ENCODE measurements at regions not wholly inside any gene's neighbourhood (a gene's known extent, or its start where the extent isn't known, plus 50 kb on each side); places are given as distances from the start of the nearest gene placed in this dataset.

DNA sequence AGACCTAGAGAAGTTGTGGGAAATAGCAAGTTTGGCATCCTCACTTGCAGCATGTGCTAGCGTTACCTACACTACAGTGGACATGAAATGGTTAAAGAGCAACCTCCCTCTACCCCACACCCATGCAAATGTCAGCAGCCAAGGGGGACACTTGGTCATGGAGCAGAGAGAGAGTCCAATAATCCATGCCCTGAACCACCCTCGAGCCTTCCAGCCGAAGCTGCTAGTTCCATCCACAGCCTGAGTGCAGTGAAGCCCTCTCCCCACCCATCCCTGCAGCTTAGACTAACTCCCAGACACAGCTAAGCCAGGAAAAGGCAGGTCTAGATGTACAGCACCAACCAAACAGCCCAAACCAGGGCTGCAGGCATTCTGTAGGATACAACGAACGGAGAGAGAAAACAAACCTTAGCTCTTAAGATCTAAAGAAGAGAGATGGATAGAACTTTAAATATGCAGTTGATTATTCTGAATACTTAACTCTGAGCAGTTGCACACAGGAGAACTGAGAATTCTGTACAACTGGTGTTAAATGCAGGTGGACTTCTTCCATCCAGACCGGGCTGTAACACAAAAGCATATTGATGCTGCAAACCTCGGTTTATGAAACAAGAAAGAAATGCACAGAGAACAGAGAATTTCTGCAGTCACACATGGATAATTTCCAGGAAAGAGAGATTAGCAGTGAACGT lies 93.8 kb downstream of the SALL1 start:
- no peak overlapping the region for H3K27ac ChIP-seq (ENCODE audit: insufficient read depth, low read depth, low read length)
- ChIA-PET POLR2A (no interaction called here), CTCF (no interaction called here)
- no peak for FAIRE-seq
- dilution Hi-C loops (cut with MboI; ENCODE audit: extremely low pct_ligation_motif_present, low sequenced_read_pairs): no loop called here
- H2AFZ ChIP-seq (ENCODE audit: low read depth, low read length): no peak overlapping the region
- TF ChIP-seq JUN (IDR thresholded peaks at IDR 0.05; ENCODE audit: borderline replicate concordance, insufficient read depth, insufficient read length, low read depth): no peak
- no peak for TF ChIP-seq GATA2 (IDR thresholded peaks at IDR 0.05; ENCODE audit: insufficient read depth, insufficient read length, low read depth, low read length)
- TF ChIP-seq MYC (IDR thresholded peaks at IDR 0.05; ENCODE audit: low read depth, low read length): no peak
- no peak for TF ChIP-seq EZH2 (IDR thresholded peaks at IDR 0.05; ENCODE audit: borderline replicate concordance, low read depth, low read length, severe bottlenecking)
- no peak for TF ChIP-seq FOS (IDR thresholded peaks at IDR 0.05; ENCODE audit: borderline replicate concordance, insufficient read depth, low read length)
- TF ChIP-seq, protein P1, sequence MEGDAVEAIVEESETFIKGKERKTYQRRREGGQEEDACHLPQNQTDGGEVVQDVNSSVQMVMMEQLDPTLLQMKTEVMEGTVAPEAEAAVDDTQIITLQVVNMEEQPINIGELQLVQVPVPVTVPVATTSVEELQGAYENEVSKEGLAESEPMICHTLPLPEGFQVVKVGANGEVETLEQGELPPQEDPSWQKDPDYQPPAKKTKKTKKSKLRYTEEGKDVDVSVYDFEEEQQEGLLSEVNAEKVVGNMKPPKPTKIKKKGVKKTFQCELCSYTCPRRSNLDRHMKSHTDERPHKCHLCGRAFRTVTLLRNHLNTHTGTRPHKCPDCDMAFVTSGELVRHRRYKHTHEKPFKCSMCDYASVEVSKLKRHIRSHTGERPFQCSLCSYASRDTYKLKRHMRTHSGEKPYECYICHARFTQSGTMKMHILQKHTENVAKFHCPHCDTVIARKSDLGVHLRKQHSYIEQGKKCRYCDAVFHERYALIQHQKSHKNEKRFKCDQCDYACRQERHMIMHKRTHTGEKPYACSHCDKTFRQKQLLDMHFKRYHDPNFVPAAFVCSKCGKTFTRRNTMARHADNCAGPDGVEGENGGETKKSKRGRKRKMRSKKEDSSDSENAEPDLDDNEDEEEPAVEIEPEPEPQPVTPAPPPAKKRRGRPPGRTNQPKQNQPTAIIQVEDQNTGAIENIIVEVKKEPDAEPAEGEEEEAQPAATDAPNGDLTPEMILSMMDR (IDR thresholded peaks at IDR 0.05; ENCODE audit: extremely low read depth in 1 of 2, insufficient read depth in 1 of 2, low read depth in 1 of 2, low read length in 2 of 2): no peak
- TF ChIP-seq, protein P2, sequence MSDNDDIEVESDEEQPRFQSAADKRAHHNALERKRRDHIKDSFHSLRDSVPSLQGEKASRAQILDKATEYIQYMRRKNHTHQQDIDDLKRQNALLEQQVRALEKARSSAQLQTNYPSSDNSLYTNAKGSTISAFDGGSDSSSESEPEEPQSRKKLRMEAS (IDR thresholded peaks at IDR 0.05; ENCODE audit: insufficient read depth, insufficient read length): no peak
- no peak for TF ChIP-seq POLR2A (IDR thresholded peaks at IDR 0.05; ENCODE audit: low read depth, low read length)
- no peak for TF ChIP-seq POLR2AphosphoS5 (IDR thresholded peaks at IDR 0.05; ENCODE audit: insufficient read depth, low read depth, low read length)
- no peak overlapping the region for H3K9ac ChIP-seq (replicated peaks; ENCODE audit: extremely low read depth, insufficient read depth, low read length)
- no peaks in the 10 kb centered on the region for H3K9me1 ChIP-seq (replicated peaks; ENCODE audit: control insufficient read depth, extremely low read depth, insufficient read depth, low read length)
- no peaks in the 10 kb centered on the region for H3K27me3 ChIP-seq (ENCODE audit: control insufficient read depth in 2 of 2, insufficient read depth in 2 of 2, low read length in 2 of 2)
- no peaks in the 10 kb centered on the region for H3K79me2 ChIP-seq (ENCODE audit: control insufficient read depth, insufficient read depth, low read length)
- H3K36me3 ChIP-seq (ENCODE audit: control insufficient read depth in 2 of 2, extremely low read depth in 1 of 2, insufficient read depth in 2 of 2, low read length in 2 of 2): no peaks in the 10 kb centered on the region
- H3K4me3 ChIP-seq (replicated peaks in 1 of 3; ENCODE audit: insufficient read depth in 1 of 3, low read depth in 1 of 3, low read length in 3 of 3): no peak overlapping the region
- H4K20me1 ChIP-seq (replicated peaks; ENCODE audit: control insufficient read depth, extremely low read depth, insufficient read depth, low read length): no peaks in the 10 kb centered on the region
- no peak for DNase-seq (ENCODE audit: low read depth, low spot score)
- intact Hi-C loops (cut with micrococcal nuclease): no loop called here
- no peaks in the 10 kb centered on the region for H3K9me3 ChIP-seq (replicated peaks; ENCODE audit: control insufficient read depth, insufficient read depth, low read length)
- no TSS peak for BruUV-seq (replicated peaks)
- no peaks in the 10 kb centered on the region for H3K4me1 ChIP-seq (ENCODE audit: control insufficient read depth, extremely low read depth, insufficient read depth, low read length)
- no peak overlapping the region for H3K4me2 ChIP-seq (ENCODE audit: insufficient read depth, low read length)

All from endothelial cell of umbilical vein (primary cell).